HepG2 (cell line): ENCODE measurements at regions not wholly inside any gene's neighbourhood (a gene's known extent, or its start where the extent isn't known, plus 50 kb on each side); places are given as distances from the start of the nearest gene placed in this dataset.

Source experiments
- ATAC-seq: fragments of 200-7000 bp; cut with Tn5 transposase; 3 replicates; pipeline ENCODE4 v1.9.1; 2020; ENCODE audit warnings: mild to moderate bottlenecking, moderate library complexity
- BruUV-seq: library from RNA; stranded (reverse); fragments of 400-500 nt; replicated peaks from 2 replicates; lab custom pipeline; 2021; lab: Mats Ljungman, UMichigan
- CTCF ChIA-PET: fragments of 300-600 bp; formaldehyde crosslinking; extraction: SDS; loops from one replicate; lab custom pipeline; 2021; ENCODE audit warnings: low total read pairs, inconsistent platforms, low intra/inter-chr PET ratio; lab: Yijun Ruan, JAX
- POLR2A ChIA-PET: fragments of 350-600 bp; sonication (Branson Sonifier 250); formaldehyde crosslinking; loops from one replicate; lab custom pipeline; 2020; ENCODE audit warnings: antibody characterized with exemption, inconsistent platforms; lab: Yijun Ruan, JAX
- DNase-seq: peaks from one replicate; pipeline ENCODE4 v3.0.0-alpha.2; 2015; ENCODE audit warnings: low spot score
- FAIRE-seq: peaks from 3 replicates; lab custom pipeline; 2011; peaks lifted over from hg19 to GRCh38; lab: Jason Lieb, UNC
- H2AFZ ChIP-seq: one replicate; pipeline ENCODE4 v1.6.1; 2011; ENCODE audit warnings: low read length, inconsistent platforms
- H3K27ac ChIP-seq: fragments of 300-600 bp; 3 replicates; pipeline ENCODE4 v1.8.0; 2011; ENCODE audit warnings: mixed run types, mild to moderate bottlenecking, mixed read lengths, low read length, inconsistent platforms; ENCODE audit not compliant: insufficient read depth; ENCODE audit errors: extremely low read length
- H3K27me3 ChIP-seq, 2 experiments: fragments of 200-600 bp in 1 of 2; 2 replicates in 1 of 2; 3 replicates in 1 of 2; pipeline versions ENCODE4 v1.6.0 to v1.8.0; 2011; ENCODE audit warnings: low read length in 2 of 2, mild to moderate bottlenecking in 2 of 2, moderate library complexity in 2 of 2, inconsistent platforms in 1 of 2; ENCODE audit not compliant: insufficient read depth in 2 of 2, control insufficient read depth in 1 of 2
- H3K36me3 ChIP-seq, 2 experiments: fragments of 200-600 bp in 1 of 2; replicated peaks in 1 of 2; 2 replicates in 1 of 2; 3 replicates in 1 of 2; pipeline versions ENCODE4 v1.5.1 to v1.8.0; 2011; ENCODE audit warnings: low read length in 2 of 2, inconsistent platforms in 1 of 2; ENCODE audit not compliant: insufficient read depth in 2 of 2, control insufficient read depth in 1 of 2
- H3K4me1 ChIP-seq: 2 replicates; pipeline ENCODE4 v1.5.1; 2012; ENCODE audit warnings: low read length, inconsistent platforms; ENCODE audit not compliant: insufficient read depth
- H3K4me2 ChIP-seq: 2 replicates; pipeline ENCODE4 v1.6.0; 2011; ENCODE audit warnings: low read depth, low read length, inconsistent platforms
- H3K4me3 ChIP-seq, 3 experiments: fragments of 200-600 bp in 1 of 3; sonication (generic), shearing (Covaris generic) in 1 of 3; replicated peaks in 1 of 3; 2 replicates each; pipeline ENCODE4 v1.5.1; 2011 to 2016; ENCODE audit warnings: low read length in 3 of 3, inconsistent platforms in 2 of 3, low read depth in 2 of 3, mild to moderate bottlenecking in 2 of 3, control low read depth in 1 of 3, mixed read lengths in 1 of 3; ENCODE audit not compliant: insufficient read depth in 1 of 3
- H3K79me2 ChIP-seq: one replicate; pipeline ENCODE4 v1.6.1; 2011; ENCODE audit warnings: low read length, inconsistent platforms; ENCODE audit not compliant: insufficient read depth
- H3K9ac ChIP-seq: 2 replicates; pipeline ENCODE4 v1.6.0; 2011; ENCODE audit warnings: mild to moderate bottlenecking, low read depth, low read length, inconsistent platforms; ENCODE audit not compliant: insufficient read depth
- H3K9me3 ChIP-seq: 2 replicates; pipeline ENCODE4 v1.5.1; 2012; ENCODE audit warnings: mild to moderate bottlenecking, low read length
- H4K20me1 ChIP-seq: 2 replicates; pipeline ENCODE4 v1.6.0; 2011; ENCODE audit warnings: inconsistent platforms, mild to moderate bottlenecking, low read length, moderate library complexity; ENCODE audit not compliant: insufficient read depth
- ATAD3A ChIP-seq: sonication (generic); formaldehyde crosslinking; IDR thresholded peaks from 2 replicates; pipeline ENCODE4 v1.4.0; 2020; ENCODE audit warnings: missing genetic modification reagents
- KDM6A ChIP-seq: IDR thresholded peaks from 2 replicates; pipeline ENCODE4 v1.6.1; 2016; ENCODE audit warnings: low read depth
- MEF2D ChIP-seq: sonication (generic); formaldehyde crosslinking; IDR thresholded peaks from 2 replicates; pipeline ENCODE4 v1.5.1; 2020; ENCODE audit warnings: mild to moderate bottlenecking, missing genetic modification reagents
- MIER3 ChIP-seq: IDR thresholded peaks from 2 replicates; pipeline ENCODE4 v1.6.1; 2016; ENCODE audit warnings: missing compliant biosample characterization, borderline replicate concordance
- NFIC ChIP-seq: IDR thresholded peaks from 2 replicates; pipeline ENCODE4 v1.6.1; 2012; ENCODE audit warnings: mild to moderate bottlenecking, low read length, inconsistent platforms
- ZNF567 ChIP-seq: sonication (generic); formaldehyde crosslinking; IDR thresholded peaks from 2 replicates; pipeline ENCODE4 v1.8.1; 2023; ENCODE audit warnings: mild to moderate bottlenecking, missing genetic modification reagents, borderline replicate concordance
- ZNF580 ChIP-seq: IDR thresholded peaks from 2 replicates; pipeline ENCODE4 v1.6.1; 2016; ENCODE audit warnings: low read depth, borderline replicate concordance
- ZNF775 ChIP-seq: sonication (generic); formaldehyde crosslinking; IDR thresholded peaks from 2 replicates; pipeline ENCODE4 v1.4.0; 2020; ENCODE audit warnings: missing genetic modification reagents, mild to moderate bottlenecking, moderate library complexity, borderline replicate concordance
- WGBS: methylation state at CpG from one replicate; pipeline ENCODE4 v1.1.6; 2017; ENCODE audit warnings: low lambda C conversion rate; 5-methylcytosine and 5-hydroxymethylcytosine counted together
- in situ Hi-C: cut with HindIII; loops from 2 replicates; pipeline ENCODE4 v1.10.0; 2017; ENCODE audit warnings: low pct_unique_long_range_greater_than_20kb; ENCODE audit not compliant: extremely low pct_ligation_motif_present
- intact Hi-C: fragments of 100-400 bp; cut with micrococcal nuclease; formaldehyde crosslinking; loops from one replicate; pipeline ENCODE4 v1.10.0; 2022; ENCODE audit not compliant: unreplicated experiment

GRCh38 chr7:26554952-26555351, 263.3 kb downstream of the SNX10 start (continued):
- TF ChIP-seq NFIC = no peak
- TF ChIP-seq MIER3 (CRISPR knock-in tag) = no peak

DNA sequence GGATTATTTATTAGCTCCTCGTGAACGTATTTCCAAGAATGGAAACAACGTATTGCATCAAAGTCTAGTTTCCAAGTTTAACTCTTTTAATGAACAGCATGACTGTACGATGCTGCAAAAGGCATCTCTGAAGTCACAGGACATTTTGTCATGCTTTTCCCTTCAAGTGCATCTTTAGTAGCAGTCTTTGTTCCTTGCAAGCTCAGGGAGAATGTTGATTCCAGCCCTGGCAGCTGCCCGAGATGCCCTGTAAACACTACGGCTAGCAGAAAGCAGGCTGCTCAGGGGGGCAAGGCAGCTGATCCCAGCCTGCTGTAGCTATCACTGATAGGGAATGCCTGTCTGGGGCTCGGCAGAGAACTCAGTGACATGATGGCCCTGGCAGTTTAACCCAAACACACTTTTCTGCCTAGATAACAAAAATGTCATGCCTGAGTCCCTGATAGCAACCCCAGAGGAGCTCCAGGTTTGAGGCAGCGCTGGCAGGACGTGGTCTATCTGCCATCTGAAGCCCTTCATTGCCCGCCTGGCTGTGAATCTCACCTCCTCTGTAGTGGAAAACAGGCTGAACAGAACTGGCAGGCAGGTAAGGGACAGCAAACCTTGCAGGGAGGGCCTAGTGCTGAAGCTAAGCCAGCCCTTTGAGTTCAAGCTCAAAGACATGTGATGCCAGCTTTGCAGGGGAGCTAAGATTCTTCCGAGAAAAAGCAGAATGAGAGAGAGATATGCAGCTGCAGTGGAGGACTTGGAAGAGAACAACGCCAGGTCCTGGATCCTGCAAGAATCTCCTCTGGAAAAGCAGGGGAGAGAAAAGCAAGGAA, 264.6 kb downstream of the SNX10 start:
- Histone ChIP-seq H3K27ac (no peak overlapping the region), H3K4me3 (no peak overlapping the region), H3K36me3 (no peaks in the 10 kb centered on the region), H3K4me1 (no peaks in the 10 kb centered on the region), H3K9me3 (no peaks in the 10 kb centered on the region), H4K20me1 (no peaks in the 10 kb centered on the region), H2AFZ (no peak overlapping the region), H3K79me2 (no peaks in the 10 kb centered on the region), H3K27me3 (peaks cover 0 to 21% of the 10 kb centered on the region in 2 experiments; a peak in 3 of 5 replicates), H3K4me2 (no peak overlapping the region), H3K9ac (no peak overlapping the region)
- 22% methylated on average over 7 of the region's 12 CpGs for WGBS
- intact Hi-C loops = no loop called here
- no peak for FAIRE-seq
- TF ChIP-seq MEF2D (CRISPR knock-in tag) = no peak
- TF ChIP-seq ZNF567 (CRISPR knock-in tag) = no peak
- no peak for TF ChIP-seq ZNF580 (CRISPR knock-in tag)
- TF ChIP-seq KDM6A (CRISPR knock-in tag) = no peak
- TF ChIP-seq ATAD3A (CRISPR knock-in tag) = no peak
- TF ChIP-seq ZNF775 (CRISPR knock-in tag) = no peak
- DNase-seq = no peak
- in situ Hi-C loops = no loop called here
- ATAC-seq = no peak
- POLR2A ChIA-PET = no interaction called here
- CTCF ChIA-PET = no interaction called here
- no TSS peak for BruUV-seq
